ENCODE measurements at regions not wholly inside any gene's neighbourhood (a gene's known extent, or its start where the extent isn't known, plus 50 kb on each side); places are given as distances from the start of the nearest gene placed in this dataset.

- Histone ChIP-seq H3K27me3 (peaks cover 32% of the 10 kb centered on the region), H3K27ac (no peak overlapping the region), H3K9me3 (replicated peaks in 1 of 3) (no peaks in the 10 kb centered on the region), H3K4me1 (replicated peaks in 1 of 2) (no peaks in the 10 kb centered on the region), H3K4me3 (no peak overlapping the region), H3K36me3 (replicated peaks in 1 of 2) (no peaks in the 10 kb centered on the region)
- TF ChIP-seq CTCF (IDR thresholded peaks at IDR 0.05), result no peak
- TF ChIP-seq POLR2A (IDR thresholded peaks at IDR 0.05), result no peak
- intact Hi-C loops (cut with DNase I), result no loop called here
- peak in 1 of 7 donors; percentile 1 for DNase-seq
- 62 to 81% (median 72%) methylated on average over 4 of the region's 4 CpGs for WGBS, 4 donors
These were observed 175.4 kb upstream of the LHX5 start for GRCh38 chr12:113647048-113647447.

DNA sequence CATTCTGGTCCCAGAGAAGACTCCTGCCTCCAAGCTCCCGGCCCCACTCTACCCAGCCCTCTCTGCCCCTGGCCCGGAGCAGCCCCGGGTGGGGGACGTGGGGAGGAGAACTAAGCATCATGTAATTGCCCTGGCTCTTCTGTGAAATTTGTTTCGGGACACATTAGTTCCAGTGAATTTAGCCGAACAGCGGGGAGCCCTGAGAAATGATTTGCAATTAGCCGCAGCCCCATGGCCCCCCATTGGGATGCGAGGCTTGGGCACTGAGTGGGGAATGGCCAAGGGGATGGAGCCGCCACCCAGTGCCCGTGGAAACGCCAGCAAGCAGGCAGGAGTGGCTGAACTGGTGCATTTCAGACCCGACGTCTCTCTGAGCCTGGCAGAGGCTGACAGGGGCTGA is 173.9 kb upstream of the LHX5 start:
- intact Hi-C loops (cut with DNase I), result no loop called here
- WGBS, 4 donors, result 27 to 40% (median 36%) methylated on average over 10 to 14 of the region's 14 CpGs
- peaks cover 32% of the 10 kb centered on the region for H3K27me3 ChIP-seq
- no peaks in the 10 kb centered on the region for H3K4me1 ChIP-seq (replicated peaks in 1 of 2)
- DNase-seq, result no peak
- no peak for TF ChIP-seq POLR2A (IDR thresholded peaks at IDR 0.05)
- TF ChIP-seq CTCF (IDR thresholded peaks at IDR 0.05), result no peak
- H3K4me3 ChIP-seq, result no peak overlapping the region
- H3K36me3 ChIP-seq (replicated peaks in 1 of 2), result no peaks in the 10 kb centered on the region
- no peak overlapping the region for H3K27ac ChIP-seq
- no peaks in the 10 kb centered on the region for H3K9me3 ChIP-seq (replicated peaks in 1 of 3)

- no peak for TF ChIP-seq CTCF (IDR thresholded peaks at IDR 0.05)
- no peak for TF ChIP-seq POLR2A (IDR thresholded peaks at IDR 0.05)
- no peak for DNase-seq
- no peaks in the 10 kb centered on the region for H3K4me1 ChIP-seq (replicated peaks in 1 of 2)
- no peaks in the 10 kb centered on the region for H3K9me3 ChIP-seq (replicated peaks in 1 of 3)
- no peak overlapping the region for H3K4me3 ChIP-seq
- WGBS, 4 donors, result 70 to 73% (median 72%) methylated on average over 2 of the region's 2 CpGs
- H3K27me3 ChIP-seq, result peaks cover 35% of the 10 kb centered on the region
- H3K36me3 ChIP-seq (replicated peaks in 1 of 2), result no peaks in the 10 kb centered on the region
- no peak overlapping the region for H3K27ac ChIP-seq
- intact Hi-C loops (cut with DNase I), result no loop called here
These were observed 173.5 kb upstream of the LHX5 start for GRCh38 chr12:113645183-113645582.

DNA sequence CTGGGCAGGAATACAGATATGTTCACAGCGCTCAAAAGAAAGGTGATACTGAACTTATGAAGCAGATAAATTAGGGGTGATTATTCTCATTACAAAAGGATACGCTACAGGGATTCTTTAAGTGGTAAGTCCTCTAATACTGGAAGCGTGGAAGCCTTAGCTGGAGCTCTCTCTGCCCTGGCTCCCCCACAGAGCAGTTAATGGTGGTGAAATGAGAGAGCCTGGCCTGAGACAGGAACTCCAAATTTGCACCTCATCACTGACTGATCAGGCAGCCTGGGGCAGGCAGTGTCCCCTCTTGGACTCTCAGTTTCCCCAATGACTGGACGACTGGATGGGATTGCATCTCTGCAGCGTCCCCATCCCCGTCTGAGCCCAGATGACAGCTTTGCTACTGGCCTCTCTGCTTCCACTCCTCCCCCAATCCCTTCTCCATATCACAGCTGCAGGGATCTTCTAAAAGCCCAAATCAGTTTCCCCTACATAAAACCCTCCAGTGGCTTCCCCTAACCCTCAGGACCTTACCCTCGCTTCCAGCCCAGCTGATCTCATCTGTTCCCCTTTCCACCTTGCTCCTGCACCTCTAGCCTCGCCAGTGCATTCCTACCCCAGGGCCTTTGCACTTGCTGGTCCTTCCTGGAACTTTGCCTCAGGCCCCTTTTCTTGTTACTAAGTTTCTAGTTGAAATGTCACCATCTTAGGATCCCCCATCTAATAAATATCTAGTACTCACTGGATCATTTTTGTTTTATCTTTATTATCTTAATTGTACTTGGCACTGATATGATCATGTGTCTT is 171.7 kb upstream of the LHX5 start:
- Histone ChIP-seq H3K4me3 (no peak overlapping the region), H3K4me1 (replicated peaks in 1 of 2) (no peaks in the 10 kb centered on the region), H3K9me3 (replicated peaks in 1 of 3) (no peaks in the 10 kb centered on the region), H3K27me3 (peaks cover 42% of the 10 kb centered on the region), H3K27ac (no peak overlapping the region), H3K36me3 (replicated peaks in 1 of 2) (no peaks in the 10 kb centered on the region)
- intact Hi-C loops (cut with DNase I), result no loop called here
- TF ChIP-seq POLR2A (IDR thresholded peaks at IDR 0.05), result no peak
- TF ChIP-seq CTCF (IDR thresholded peaks at IDR 0.05), result no peak
- DNase-seq, result no peak
- 39 to 54% (median 48%) methylated on average over 7 to 8 of the region's 8 CpGs for WGBS, 4 donors
